Smooth muscle cell (in vitro differentiated cells): ENCODE measurements at regions not wholly inside any gene's neighbourhood (a gene's known extent, or its start where the extent isn't known, plus 50 kb on each side); places are given as distances from the start of the nearest gene placed in this dataset.
A peak's percentile ranks its signal among the peaks of the same experiment; 100 is the strongest.
"Not testable (repeated sequence)": the region's sequence is repeated elsewhere in the genome, so short reads cannot be mapped to it uniquely, and the experiment has no call there.

Experiments used
- DNase-seq: peaks from one replicate; lab custom pipeline; 2025; ENCODE audit not compliant: unreplicated experiment; lab: John Stamatoyannopoulos, UW
- H2AFZ ChIP-seq: fragments of 200-600 bp; sonication (generic); 2 replicates; pipeline ENCODE4 v1.6.0; 2016; ENCODE audit warnings: antibody characterized with exemption, low read depth, mild to moderate bottlenecking
- H3F3A ChIP-seq: fragments of 200-600 bp; sonication (generic); 2 replicates; pipeline ENCODE4 v1.6.0; 2017; ENCODE audit warnings: antibody characterized with exemption, low read depth
- H3K27ac ChIP-seq: fragments of 200-600 bp; sonication (generic); 2 replicates; pipeline ENCODE4 v1.5.1; 2016; ENCODE audit warnings: low read depth, mild to moderate bottlenecking
- H3K27me3 ChIP-seq: fragments of 200-600 bp; sonication (generic); 2 replicates; pipeline ENCODE4 v1.6.1; 2016; ENCODE audit warnings: low read depth, mild to moderate bottlenecking
- H3K36me3 ChIP-seq: fragments of 200-600 bp; sonication (generic); 2 replicates; pipeline ENCODE4 v1.5.1; 2016; ENCODE audit warnings: low read depth
- H3K4me1 ChIP-seq: fragments of 200-600 bp; sonication (generic); 2 replicates; pipeline ENCODE4 v1.5.1; 2016; ENCODE audit warnings: low read depth
- H3K4me2 ChIP-seq: fragments of 200-600 bp; sonication (generic); 2 replicates; pipeline ENCODE4 v1.6.0; 2016; ENCODE audit warnings: mild to moderate bottlenecking
- H3K4me3 ChIP-seq: fragments of 200-600 bp; sonication (generic); 2 replicates; pipeline ENCODE4 v1.5.1; 2016; ENCODE audit warnings: mild to moderate bottlenecking
- H3K79me2 ChIP-seq: fragments of 200-600 bp; sonication (generic); 2 replicates; pipeline ENCODE4 v1.6.0; 2016; ENCODE audit warnings: low read depth, mild to moderate bottlenecking
- H3K9ac ChIP-seq: fragments of 200-600 bp; sonication (generic); 2 replicates; pipeline ENCODE4 v1.6.0; 2016; ENCODE audit warnings: low read depth
- H3K9me3 ChIP-seq: fragments of 200-600 bp; sonication (generic); replicated peaks from 2 replicates; pipeline ENCODE4 v1.5.1; 2016; ENCODE audit warnings: low read depth
- H4K20me1 ChIP-seq: fragments of 200-600 bp; sonication (generic); 2 replicates; pipeline ENCODE4 v1.6.0; 2016; ENCODE audit warnings: low read depth
- CTCF ChIP-seq: fragments of 200-600 bp; sonication (generic); IDR thresholded peaks from 2 replicates; pipeline ENCODE4 v1.5.1; 2017; ENCODE audit warnings: borderline replicate concordance, mild to moderate bottlenecking, antibody characterized with exemption; ENCODE audit not compliant: insufficient read depth, poor library complexity, severe bottlenecking
- WGBS: methylation state at CpG from one replicate; pipeline ENCODE4 v1.1.7; 2016; ENCODE audit warnings: low lambda C conversion rate; 5-methylcytosine and 5-hydroxymethylcytosine counted together

- H3K4me2 ChIP-seq, result peak overlapping the region; percentile 92
- no peaks in the 10 kb centered on the region for H3K79me2 ChIP-seq
- no peaks in the 10 kb centered on the region for H4K20me1 ChIP-seq
- no peaks in the 10 kb centered on the region for H3K9me3 ChIP-seq
- peak overlapping the region; percentile 76 for H2AFZ ChIP-seq
- no peaks in the 10 kb centered on the region for H3K36me3 ChIP-seq
- no peak overlapping the region for H3K9ac ChIP-seq
- 48% methylated on average over 34 of the region's 40 CpGs for WGBS
- H3K27ac ChIP-seq, result peak overlapping the region; percentile 63
- H3K4me1 ChIP-seq, result peaks cover 9% of the 10 kb centered on the region
- no peaks in the 10 kb centered on the region for H3K27me3 ChIP-seq
- no peak for TF ChIP-seq CTCF
- H3K4me3 ChIP-seq, result peak overlapping the region; percentile 54
- no peaks in the 10 kb centered on the region for H3F3A ChIP-seq
- no peak for DNase-seq
These were observed 62.2 kb downstream of the CCNE1 start for GRCh38 chr19:29873801-29874575.

- Histone ChIP-seq H3K9ac (no peak overlapping the region), H3K4me3 (no peak overlapping the region), H2AFZ (no peak overlapping the region), H3K27me3 (no peaks in the 10 kb centered on the region), H3K27ac (no peak overlapping the region), H4K20me1 (no peaks in the 10 kb centered on the region), H3K36me3 (no peaks in the 10 kb centered on the region), H3K9me3 (no peaks in the 10 kb centered on the region), H3K79me2 (no peaks in the 10 kb centered on the region), H3K4me1 (peaks cover 9% of the 10 kb centered on the region), H3K4me2 (peak overlapping the region; percentile 4), H3F3A (no peaks in the 10 kb centered on the region)
- no peak for DNase-seq
- WGBS, result 92% methylated on average over 7 of the region's 7 CpGs
- TF ChIP-seq CTCF, result no peak
These were observed 64.1 kb downstream of the CCNE1 start for GRCh38 chr19:29875931-29876330.

GRCh38 chr19:29876414-29876813, 64.6 kb downstream of the CCNE1 start:
- H3K4me1 ChIP-seq, result peaks cover 9% of the 10 kb centered on the region

GRCh38 chr19:29876908-29877307, 65.1 kb downstream of the CCNE1 start:
- H3K4me3 ChIP-seq, H2AFZ ChIP-seq, H3F3A ChIP-seq, H3K4me1 ChIP-seq, H3K27ac ChIP-seq, H3K9ac ChIP-seq, H3K36me3 ChIP-seq, H4K20me1 ChIP-seq, DNase-seq, H3K79me2 ChIP-seq, H3K27me3 ChIP-seq, H3K9me3 ChIP-seq, H3K4me2 ChIP-seq: not testable (repeated sequence)
- WGBS, result 93% methylated on average over 4 of the region's 4 CpGs

More at GRCh38 chr19:29876414-29876813, 64.6 kb downstream of the CCNE1 start:
- Histone ChIP-seq H3K79me2 (no peaks in the 10 kb centered on the region), H3K36me3 (no peaks in the 10 kb centered on the region), H3K27ac (no peak overlapping the region), H3F3A (no peaks in the 10 kb centered on the region), H3K4me2 (no peak overlapping the region), H3K27me3 (no peaks in the 10 kb centered on the region), H2AFZ (no peak overlapping the region), H3K9me3 (no peaks in the 10 kb centered on the region), H3K4me3 (no peak overlapping the region), H4K20me1 (no peaks in the 10 kb centered on the region), H3K9ac (no peak overlapping the region)
- DNase-seq, result no peak
- TF ChIP-seq CTCF, result no peak
- 80% methylated on average over 6 of the region's 6 CpGs for WGBS
